ENCODE measurements at regions not wholly inside any gene's neighbourhood (a gene's known extent, or its start where the extent isn't known, plus 50 kb on each side); places are given as distances from the start of the nearest gene placed in this dataset.

GRCh38 chr20:52654567-52654966 lies 317.6 kb upstream of the TSHZ2 start:
- TF ChIP-seq, protein P1, sequence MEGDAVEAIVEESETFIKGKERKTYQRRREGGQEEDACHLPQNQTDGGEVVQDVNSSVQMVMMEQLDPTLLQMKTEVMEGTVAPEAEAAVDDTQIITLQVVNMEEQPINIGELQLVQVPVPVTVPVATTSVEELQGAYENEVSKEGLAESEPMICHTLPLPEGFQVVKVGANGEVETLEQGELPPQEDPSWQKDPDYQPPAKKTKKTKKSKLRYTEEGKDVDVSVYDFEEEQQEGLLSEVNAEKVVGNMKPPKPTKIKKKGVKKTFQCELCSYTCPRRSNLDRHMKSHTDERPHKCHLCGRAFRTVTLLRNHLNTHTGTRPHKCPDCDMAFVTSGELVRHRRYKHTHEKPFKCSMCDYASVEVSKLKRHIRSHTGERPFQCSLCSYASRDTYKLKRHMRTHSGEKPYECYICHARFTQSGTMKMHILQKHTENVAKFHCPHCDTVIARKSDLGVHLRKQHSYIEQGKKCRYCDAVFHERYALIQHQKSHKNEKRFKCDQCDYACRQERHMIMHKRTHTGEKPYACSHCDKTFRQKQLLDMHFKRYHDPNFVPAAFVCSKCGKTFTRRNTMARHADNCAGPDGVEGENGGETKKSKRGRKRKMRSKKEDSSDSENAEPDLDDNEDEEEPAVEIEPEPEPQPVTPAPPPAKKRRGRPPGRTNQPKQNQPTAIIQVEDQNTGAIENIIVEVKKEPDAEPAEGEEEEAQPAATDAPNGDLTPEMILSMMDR (conservative IDR thresholded peaks at IDR 0.05; ENCODE audit: low read depth, low read length): no peak
- TF ChIP-seq EZH2phosphoT487 (IDR thresholded peaks at IDR 0.05; ENCODE audit: borderline replicate concordance, low read length): no peak
